ENCODE measurements at regions not wholly inside any gene's neighbourhood (a gene's known extent, or its start where the extent isn't known, plus 50 kb on each side); places are given as distances from the start of the nearest gene placed in this dataset.

- no peaks in the 10 kb centered on the region for H3K27me3 ChIP-seq
- no peak for DNase-seq (ENCODE audit: low spot score in 2 of 2)
- no peaks in the 10 kb centered on the region for H3K36me3 ChIP-seq
- no peak overlapping the region for H3K4me3 ChIP-seq
- 91 to 92% methylated on average over 4 of the region's 4 CpGs for WGBS, 2 donors
- no peaks in the 10 kb centered on the region for H3K4me1 ChIP-seq
- TF ChIP-seq POLR2A (IDR thresholded peaks at IDR 0.05) (no peak), CTCF (IDR thresholded peaks at IDR 0.05) (no peak), EP300 (IDR thresholded peaks at IDR 0.05) (no peak)
- H3K27ac ChIP-seq = no peak overlapping the region
- H3K9me3 ChIP-seq = no peaks in the 10 kb centered on the region
Measured at GRCh38 chr1:71245246-71245645, 164.4 kb upstream of the ZRANB2 start.

GRCh38 chr1:71242239-71242638, 161.4 kb upstream of the ZRANB2 start:
- no peak overlapping the region for H3K27ac ChIP-seq
- no peak for DNase-seq (ENCODE audit: low spot score in 2 of 2)
- H3K4me3 ChIP-seq = no peak overlapping the region
- 71 to 78% methylated on average over 1 of the region's 1 CpG for WGBS, 2 donors
- H3K36me3 ChIP-seq = no peaks in the 10 kb centered on the region
- no peaks in the 10 kb centered on the region for H3K4me1 ChIP-seq
- TF ChIP-seq CTCF (IDR thresholded peaks at IDR 0.05) (no peak), POLR2A (IDR thresholded peaks at IDR 0.05) (no peak), EP300 (IDR thresholded peaks at IDR 0.05) (no peak)
- H3K27me3 ChIP-seq = no peaks in the 10 kb centered on the region
- no peaks in the 10 kb centered on the region for H3K9me3 ChIP-seq

- Histone ChIP-seq H3K4me3 (no peak overlapping the region), H3K27ac (no peak overlapping the region), H3K4me1 (no peaks in the 10 kb centered on the region), H3K9me3 (no peaks in the 10 kb centered on the region), H3K27me3 (no peaks in the 10 kb centered on the region), H3K36me3 (no peaks in the 10 kb centered on the region)
- WGBS, 2 donors = 96 to 100% methylated on average over 1 of the region's 1 CpG
- TF ChIP-seq POLR2A (IDR thresholded peaks at IDR 0.05) (no peak), CTCF (IDR thresholded peaks at IDR 0.05) (no peak), EP300 (IDR thresholded peaks at IDR 0.05) (no peak)
- no peak for DNase-seq (ENCODE audit: low spot score in 2 of 2)
Measured at GRCh38 chr1:71240656-71241055, 159.8 kb upstream of the ZRANB2 start.

- Histone ChIP-seq H3K27ac (no peak overlapping the region), H3K9me3 (no peaks in the 10 kb centered on the region), H3K36me3 (no peaks in the 10 kb centered on the region), H3K4me3 (no peak overlapping the region), H3K27me3 (no peaks in the 10 kb centered on the region), H3K4me1 (no peaks in the 10 kb centered on the region)
- 77 to 84% methylated on average over 2 of the region's 2 CpGs for WGBS, 2 donors
- no peak for TF ChIP-seq POLR2A (IDR thresholded peaks at IDR 0.05)
- TF ChIP-seq EP300 (IDR thresholded peaks at IDR 0.05) = no peak
- TF ChIP-seq CTCF (IDR thresholded peaks at IDR 0.05) = no peak
- DNase-seq (ENCODE audit: low spot score in 2 of 2) = no peak
Measured at GRCh38 chr1:71236503-71236902, 155.7 kb upstream of the ZRANB2 start.

GRCh38 chr1:71233645-71234044, 152.8 kb upstream of the ZRANB2 start:
- DNase-seq (ENCODE audit: low spot score in 2 of 2) = no peak
- Histone ChIP-seq H3K36me3 (no peaks in the 10 kb centered on the region), H3K9me3 (no peaks in the 10 kb centered on the region), H3K4me3 (no peak overlapping the region), H3K27ac (no peak overlapping the region), H3K4me1 (no peaks in the 10 kb centered on the region), H3K27me3 (no peaks in the 10 kb centered on the region)
- WGBS, 2 donors = 87 to 92% methylated on average over 1 of the region's 1 CpG
- TF ChIP-seq EP300 (IDR thresholded peaks at IDR 0.05) (no peak), CTCF (IDR thresholded peaks at IDR 0.05) (no peak), POLR2A (IDR thresholded peaks at IDR 0.05) (no peak)
